SU-DHL-6 (cell line): ENCODE measurements at regions not wholly inside any gene's neighbourhood (a gene's known extent, or its start where the extent isn't known, plus 50 kb on each side); places are given as distances from the start of the nearest gene placed in this dataset.
A peak's percentile ranks its signal among the peaks of the same experiment; 100 is the strongest.

ENCODE experiments used
- H2AFZ ChIP-seq: fragments of 200-600 bp; sonication (generic); 2 replicates; pipeline ENCODE4 v1.6.1; 2014; ENCODE audit warnings: low read depth, mild to moderate bottlenecking, moderate library complexity, mixed read lengths, antibody characterized with exemption, low read length; ENCODE audit not compliant: severe bottlenecking
- H3F3A ChIP-seq: fragments of 200-600 bp; shearing (Covaris generic); 2 replicates; pipeline ENCODE4 v1.6.0; 2016; ENCODE audit warnings: antibody characterized with exemption, mild to moderate bottlenecking; ENCODE audit not compliant: insufficient read depth
- H3K27ac ChIP-seq: fragments of 200-600 bp; sonication (generic); 2 replicates; pipeline ENCODE4 v1.5.1; 2016; ENCODE audit warnings: low read depth, mild to moderate bottlenecking, low read length, moderate library complexity, mixed read lengths
- H3K27me3 ChIP-seq: fragments of 200-600 bp; sonication (generic), shearing (Covaris generic); 2 replicates; pipeline ENCODE4 v1.6.0; 2014; ENCODE audit warnings: mild to moderate bottlenecking, low read length
- H3K36me3 ChIP-seq: fragments of 200-600 bp; sonication (generic); 2 replicates; pipeline ENCODE4 v1.6.1; 2014; ENCODE audit warnings: mild to moderate bottlenecking, low read length, mixed read lengths
- H3K4me2 ChIP-seq: fragments of 300-600, 200-600 bp; shearing (Covaris generic), sonication (generic); 2 replicates; pipeline ENCODE4 v1.6.0; 2014; ENCODE audit warnings: low read length, low read depth, mild to moderate bottlenecking; ENCODE audit not compliant: poor library complexity, severe bottlenecking
- H3K4me3 ChIP-seq: fragments of 200-600 bp; sonication (generic); 2 replicates; pipeline ENCODE4 v1.5.1; 2014; ENCODE audit warnings: antibody characterized with exemption, low read length, mild to moderate bottlenecking, mixed read lengths; ENCODE audit not compliant: insufficient read depth, poor library complexity, severe bottlenecking
- H3K79me2 ChIP-seq: fragments of 200-600 bp; sonication (generic); 2 replicates; pipeline ENCODE4 v1.6.1; 2014; ENCODE audit warnings: mild to moderate bottlenecking, low read length, moderate library complexity; ENCODE audit not compliant: insufficient read depth
- H3K9ac ChIP-seq: fragments of 200-600 bp; sonication (generic); 2 replicates; pipeline ENCODE4 v1.7.0; 2014; ENCODE audit warnings: mild to moderate bottlenecking, low read length
- H3K9me2 ChIP-seq: fragments of 200-600 bp; sonication (generic); replicated peaks from 2 replicates; pipeline ENCODE4 v1.6.1; 2014; ENCODE audit warnings: low read length; ENCODE audit not compliant: insufficient read depth
- H3K9me3 ChIP-seq: fragments of 200-600 bp; sonication (generic); 2 replicates; pipeline ENCODE4 v1.6.1; 2014; ENCODE audit warnings: low read length, mixed read lengths; ENCODE audit not compliant: insufficient read depth
- H4K20me1 ChIP-seq: fragments of 200-600 bp; sonication (generic); 2 replicates; pipeline ENCODE4 v1.6.1; 2014; ENCODE audit warnings: low read depth, mild to moderate bottlenecking, antibody characterized with exemption, low read length, moderate library complexity, mixed read lengths
- CTCF ChIP-seq: fragments of 200-600 bp; sonication (generic); IDR thresholded peaks from one replicate; pipeline ENCODE4 v1.5.1; 2017; ENCODE audit warnings: antibody characterized with exemption, mild to moderate bottlenecking, low read length, moderate library complexity; ENCODE audit not compliant: insufficient read depth, poor library complexity, severe bottlenecking
- EZH2phosphoT487 ChIP-seq: fragments of 200-600 bp; sonication (generic), shearing (Covaris generic); conservative IDR thresholded peaks from 2 replicates; pipeline ENCODE4 v1.6.1; 2018; ENCODE audit warnings: mild to moderate bottlenecking, antibody characterized with exemption, low read length, moderate library complexity, mixed read lengths

- TF ChIP-seq CTCF, result peak; percentile 33
- TF ChIP-seq EZH2phosphoT487, result no peak
- no peaks in the 10 kb centered on the region for H3K9me3 ChIP-seq
- H3K4me2 ChIP-seq, result no peak overlapping the region
- H3F3A ChIP-seq, result no peaks in the 10 kb centered on the region
- H3K9ac ChIP-seq, result no peak overlapping the region
- no peak overlapping the region for H2AFZ ChIP-seq
- no peaks in the 10 kb centered on the region for H4K20me1 ChIP-seq
- H3K79me2 ChIP-seq, result no peaks in the 10 kb centered on the region
- no peak overlapping the region for H3K4me3 ChIP-seq
- no peaks in the 10 kb centered on the region for H3K36me3 ChIP-seq
- H3K9me2 ChIP-seq, result no peaks in the 10 kb centered on the region
- no peak overlapping the region for H3K27ac ChIP-seq
- H3K27me3 ChIP-seq, result no peaks in the 10 kb centered on the region
Measured at GRCh38 chr15:89421219-89421618, 75.2 kb downstream of the RHCG start.

- no peaks in the 10 kb centered on the region for H3K27me3 ChIP-seq
- H3K9ac ChIP-seq, result no peak overlapping the region
- H3F3A ChIP-seq, result no peaks in the 10 kb centered on the region
- H4K20me1 ChIP-seq, result no peaks in the 10 kb centered on the region
- TF ChIP-seq EZH2phosphoT487 (no peak), CTCF (no peak)
- no peak overlapping the region for H3K27ac ChIP-seq
- no peaks in the 10 kb centered on the region for H3K36me3 ChIP-seq
- H3K79me2 ChIP-seq, result no peaks in the 10 kb centered on the region
- H3K9me2 ChIP-seq, result no peaks in the 10 kb centered on the region
- no peaks in the 10 kb centered on the region for H3K9me3 ChIP-seq
- no peak overlapping the region for H3K4me3 ChIP-seq
- H2AFZ ChIP-seq, result no peak overlapping the region
- H3K4me2 ChIP-seq, result no peak overlapping the region
Measured at GRCh38 chr15:89419370-89419984, 76.9 kb downstream of the RHCG start.

GRCh38 chr15:89417206-89417725 is 79.1 kb downstream of the RHCG start:
- Histone ChIP-seq H3K36me3 (no peaks in the 10 kb centered on the region), H4K20me1 (no peaks in the 10 kb centered on the region), H3K27me3 (no peaks in the 10 kb centered on the region), H3F3A (no peaks in the 10 kb centered on the region), H3K9ac (no peak overlapping the region), H3K9me3 (no peaks in the 10 kb centered on the region), H3K9me2 (no peaks in the 10 kb centered on the region), H3K4me3 (no peak overlapping the region), H3K27ac (no peak overlapping the region), H2AFZ (no peak overlapping the region), H3K79me2 (no peaks in the 10 kb centered on the region), H3K4me2 (no peak overlapping the region)
- TF ChIP-seq EZH2phosphoT487, result no peak
- TF ChIP-seq CTCF, result no peak
